T-helper 17 cell (primary cell): ENCODE measurements at regions not wholly inside any gene's neighbourhood (a gene's known extent, or its start where the extent isn't known, plus 50 kb on each side); places are given as distances from the start of the nearest gene placed in this dataset.

Source experiments
- ATAC-seq: fragments of 150-1000 bp; cut with Tn5 transposase; 2 replicates; pipeline ENCODE4 v1.10.0; 2021; ENCODE audit warnings: mild to moderate bottlenecking, moderate library complexity
- DNase-seq, 3 donors: peaks; one replicate each; pipeline versions ENCODE4 v3.0.0 to v3.0.0-alpha.2; 2020 to 2021
- H3K9me3 ChIP-seq: one replicate; pipeline ENCODE4 v1.7.0; 2013; ENCODE audit warnings: low read length, mild to moderate bottlenecking; ENCODE audit not compliant: control insufficient read depth, poor library complexity, severe bottlenecking
- H3K27ac Mint-ChIP-seq: one replicate; pipeline ENCODE4 v1.8.0; 2022; ENCODE audit warnings: mild to moderate bottlenecking, moderate library complexity, mixed read lengths
- H3K27me3 Mint-ChIP-seq: one replicate; pipeline ENCODE4 v1.8.0; 2022; ENCODE audit warnings: mixed read lengths
- H3K36me3 Mint-ChIP-seq: one replicate; pipeline ENCODE4 v1.8.0; 2022; ENCODE audit warnings: low read depth, mixed read lengths
- H3K4me1 Mint-ChIP-seq: one replicate; pipeline ENCODE4 v1.8.0; 2022; ENCODE audit warnings: mild to moderate bottlenecking, mixed read lengths
- H3K4me3 Mint-ChIP-seq: one replicate; pipeline ENCODE4 v1.8.0; 2022; ENCODE audit warnings: mild to moderate bottlenecking, moderate library complexity, mixed read lengths

DNA sequence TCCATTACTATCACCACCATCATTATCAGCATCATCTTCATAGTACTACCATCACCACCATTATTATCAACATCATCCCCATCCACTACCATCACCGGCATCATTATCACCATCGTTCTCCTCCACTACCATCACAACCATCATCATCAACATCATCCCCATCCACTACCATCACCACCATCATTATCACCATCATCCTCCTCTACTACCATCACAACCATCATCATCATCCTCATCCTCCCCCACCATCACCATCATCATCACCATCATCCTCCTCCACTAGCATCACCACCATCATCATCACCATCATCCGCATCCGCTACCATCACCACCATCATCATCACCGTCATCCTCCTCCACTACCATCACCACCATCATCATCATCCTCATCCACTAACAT is 639.8 kb upstream of the RBFOX1 start:
- H3K4me3 Mint-ChIP-seq = no peak overlapping the region
- H3K4me1 Mint-ChIP-seq = no peaks in the 10 kb centered on the region
- no peak for ATAC-seq
- H3K36me3 Mint-ChIP-seq = no peaks in the 10 kb centered on the region
- no peaks in the 10 kb centered on the region for H3K27me3 Mint-ChIP-seq
- H3K9me3 ChIP-seq = no peaks in the 10 kb centered on the region
- no peak overlapping the region for H3K27ac Mint-ChIP-seq
- no peak for DNase-seq

DNA sequence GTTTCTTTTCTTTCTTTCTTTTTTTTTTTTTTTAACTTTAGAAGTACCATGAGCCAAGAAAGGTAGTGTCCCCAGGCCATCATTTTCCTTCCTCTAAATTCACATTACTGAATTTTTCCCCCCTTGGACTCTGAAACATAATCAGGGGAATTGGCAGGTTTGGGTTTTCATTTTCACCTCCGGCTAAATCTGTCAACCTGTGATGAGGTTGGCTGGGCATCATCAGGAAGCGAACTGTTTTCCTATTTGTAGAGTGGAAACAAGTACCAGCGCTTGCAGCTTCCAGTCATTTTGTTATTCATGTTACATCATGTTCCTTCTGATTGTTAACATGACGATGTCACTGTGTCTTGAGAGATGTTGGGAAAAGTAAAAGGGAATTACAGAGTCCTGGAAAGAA is 641.9 kb upstream of the RBFOX1 start:
- Mint-ChIP-seq H3K4me3 (no peak overlapping the region), H3K4me1 (no peaks in the 10 kb centered on the region), H3K27ac (no peak overlapping the region), H3K27me3 (no peaks in the 10 kb centered on the region), H3K36me3 (no peaks in the 10 kb centered on the region)
- ATAC-seq = no peak
- DNase-seq = no peak
- no peaks in the 10 kb centered on the region for H3K9me3 ChIP-seq

- Mint-ChIP-seq H3K4me3 (no peak overlapping the region), H3K27ac (no peak overlapping the region), H3K27me3 (no peaks in the 10 kb centered on the region), H3K4me1 (no peaks in the 10 kb centered on the region), H3K36me3 (no peaks in the 10 kb centered on the region)
- ATAC-seq = no peak
- no peaks in the 10 kb centered on the region for H3K9me3 ChIP-seq
- DNase-seq = no peak
Observed at GRCh38 chr16:6689643-6690042, 643.0 kb upstream of the RBFOX1 start.

DNA sequence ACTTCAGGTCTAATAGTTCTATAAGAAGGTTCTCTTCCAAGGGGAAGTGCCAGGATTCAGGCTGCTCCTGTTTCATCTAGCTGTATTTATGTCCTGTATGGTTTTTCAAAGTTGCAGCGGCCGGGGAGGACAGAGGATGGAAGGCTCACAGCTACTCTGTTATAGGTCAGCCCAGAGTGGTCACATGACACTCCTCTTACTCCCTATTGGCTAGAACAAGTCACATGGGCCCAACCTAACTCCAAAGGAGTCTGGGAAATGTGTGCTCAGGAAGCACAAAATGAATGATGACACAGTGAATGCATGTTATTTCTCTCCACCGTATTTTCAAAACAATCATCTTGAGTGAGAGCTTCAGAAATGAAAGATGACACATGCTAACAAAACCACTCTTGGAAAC is 645.1 kb upstream of the RBFOX1 start:
- no peaks in the 10 kb centered on the region for H3K9me3 ChIP-seq
- no peak overlapping the region for H3K27ac Mint-ChIP-seq
- no peaks in the 10 kb centered on the region for H3K36me3 Mint-ChIP-seq
- H3K4me3 Mint-ChIP-seq = no peak overlapping the region
- ATAC-seq (no peak), DNase-seq (no peak)
- no peaks in the 10 kb centered on the region for H3K4me1 Mint-ChIP-seq
- no peaks in the 10 kb centered on the region for H3K27me3 Mint-ChIP-seq

- H3K4me1 Mint-ChIP-seq = no peaks in the 10 kb centered on the region
- no peak overlapping the region for H3K4me3 Mint-ChIP-seq
- ATAC-seq (no peak), DNase-seq (no peak)
- H3K27ac Mint-ChIP-seq = no peak overlapping the region
- no peaks in the 10 kb centered on the region for H3K9me3 ChIP-seq
- H3K27me3 Mint-ChIP-seq = no peaks in the 10 kb centered on the region
- no peaks in the 10 kb centered on the region for H3K36me3 Mint-ChIP-seq
Observed at GRCh38 chr16:6684076-6684673, 648.5 kb upstream of the RBFOX1 start.

DNA sequence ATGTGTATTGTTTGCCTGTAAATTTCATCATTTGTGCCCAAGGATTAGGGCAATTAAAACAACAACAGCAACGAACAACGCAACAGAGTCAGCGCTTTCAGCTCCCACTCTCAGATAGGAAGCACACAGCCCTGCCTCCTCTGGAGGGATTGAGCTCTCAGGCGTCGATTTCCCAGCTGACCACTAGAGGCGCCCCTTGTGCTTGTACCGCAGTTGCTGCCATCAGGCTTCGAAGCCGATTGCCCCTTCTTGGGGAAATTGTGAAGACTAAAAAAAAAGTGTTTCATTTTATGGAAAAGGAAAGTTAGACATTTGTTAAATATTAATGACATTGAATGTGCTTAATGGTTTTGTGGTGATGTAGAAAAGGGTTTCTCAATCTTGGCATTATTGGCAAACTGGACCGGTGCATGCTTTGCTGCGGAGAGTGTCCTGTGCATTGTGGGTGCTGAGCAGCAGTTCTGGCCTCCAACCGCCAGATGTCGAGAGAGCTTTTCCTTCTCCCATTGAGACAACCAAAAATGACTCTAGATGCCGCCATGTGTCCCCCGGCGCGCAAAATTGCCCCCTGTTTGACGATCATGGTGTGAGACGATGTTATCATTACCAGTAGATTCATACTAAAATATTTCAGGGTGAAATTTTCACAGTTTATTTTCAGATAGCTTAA is 650.4 kb upstream of the RBFOX1 start:
- no peaks in the 10 kb centered on the region for H3K36me3 Mint-ChIP-seq
- H3K4me3 Mint-ChIP-seq = no peak overlapping the region
- H3K27me3 Mint-ChIP-seq = no peaks in the 10 kb centered on the region
- DNase-seq = no peak
- no peaks in the 10 kb centered on the region for H3K4me1 Mint-ChIP-seq
- no peak for ATAC-seq
- no peak overlapping the region for H3K27ac Mint-ChIP-seq
- H3K9me3 ChIP-seq = no peaks in the 10 kb centered on the region

- no peaks in the 10 kb centered on the region for H3K27me3 Mint-ChIP-seq
- ATAC-seq (no peak), DNase-seq (no peak)
- H3K9me3 ChIP-seq = no peaks in the 10 kb centered on the region
- no peaks in the 10 kb centered on the region for H3K4me1 Mint-ChIP-seq
- no peak overlapping the region for H3K27ac Mint-ChIP-seq
- H3K36me3 Mint-ChIP-seq = no peaks in the 10 kb centered on the region
- no peak overlapping the region for H3K4me3 Mint-ChIP-seq
Observed at GRCh38 chr16:6678586-6678985, 654.1 kb upstream of the RBFOX1 start.

GRCh38 chr16:6674071-6674470 is 658.6 kb upstream of the RBFOX1 start:
- Mint-ChIP-seq H3K4me3 (no peak overlapping the region), H3K36me3 (no peaks in the 10 kb centered on the region), H3K27ac (no peak overlapping the region), H3K27me3 (no peaks in the 10 kb centered on the region), H3K4me1 (no peaks in the 10 kb centered on the region)
- no peaks in the 10 kb centered on the region for H3K9me3 ChIP-seq
- DNase-seq (no peak), ATAC-seq (no peak)

DNA sequence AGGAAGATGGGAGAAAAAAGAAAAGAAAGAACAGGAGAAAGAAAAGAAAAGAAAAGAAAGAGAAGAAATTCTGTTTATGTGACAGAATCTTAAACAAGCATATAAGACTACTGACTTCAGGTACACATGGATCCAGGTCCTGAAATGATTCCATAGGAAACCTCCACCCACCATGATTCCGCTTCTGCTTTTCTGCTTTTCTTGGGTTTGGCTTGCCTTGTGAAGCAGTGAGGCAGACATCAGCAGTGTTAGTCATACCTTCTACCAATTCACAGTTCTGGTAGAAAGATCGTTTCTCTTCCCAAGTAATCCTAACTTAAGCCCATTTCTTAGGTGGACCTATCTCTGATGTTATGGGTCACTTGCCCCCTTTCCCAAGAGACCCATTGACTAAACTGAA is 660.1 kb upstream of the RBFOX1 start:
- no peaks in the 10 kb centered on the region for H3K9me3 ChIP-seq
- H3K27ac Mint-ChIP-seq = no peak overlapping the region
- H3K4me1 Mint-ChIP-seq = no peaks in the 10 kb centered on the region
- ATAC-seq (no peak), DNase-seq (no peak)
- H3K4me3 Mint-ChIP-seq = no peak overlapping the region
- H3K36me3 Mint-ChIP-seq = no peaks in the 10 kb centered on the region
- H3K27me3 Mint-ChIP-seq = no peaks in the 10 kb centered on the region

GRCh38 chr16:6667393-6667792 is 665.3 kb upstream of the RBFOX1 start:
- Mint-ChIP-seq H3K4me1 (no peaks in the 10 kb centered on the region), H3K36me3 (no peaks in the 10 kb centered on the region), H3K27ac (no peak overlapping the region), H3K27me3 (no peaks in the 10 kb centered on the region), H3K4me3 (no peak overlapping the region)
- H3K9me3 ChIP-seq = no peaks in the 10 kb centered on the region
- ATAC-seq (no peak), DNase-seq (no peak)

GRCh38 chr16:6665126-6665525 is 667.5 kb upstream of the RBFOX1 start:
- no peaks in the 10 kb centered on the region for H3K9me3 ChIP-seq
- Mint-ChIP-seq H3K4me3 (no peak overlapping the region), H3K36me3 (no peaks in the 10 kb centered on the region), H3K27me3 (no peaks in the 10 kb centered on the region), H3K4me1 (no peaks in the 10 kb centered on the region), H3K27ac (no peak overlapping the region)
- ATAC-seq (no peak), DNase-seq (no peak)

DNA sequence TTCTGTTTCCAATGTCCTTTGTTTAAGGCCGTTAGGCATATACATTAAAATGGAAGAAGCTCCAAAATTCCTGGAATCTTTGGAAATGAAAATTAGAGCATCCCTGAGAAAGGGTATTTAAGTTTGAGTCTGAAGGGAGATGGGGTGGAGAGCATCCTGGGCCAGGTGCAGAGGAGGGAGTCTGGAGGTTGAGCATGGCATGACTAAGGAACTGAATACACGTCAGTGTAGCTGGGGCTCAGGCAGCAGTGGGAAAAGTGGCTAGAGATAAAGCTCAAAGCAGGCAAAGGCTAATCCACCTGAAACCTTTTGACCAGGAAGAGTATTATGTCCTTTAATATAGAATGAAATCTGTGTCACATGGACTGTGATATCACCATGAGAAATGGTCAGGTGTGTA is 669.0 kb upstream of the RBFOX1 start:
- no peak for ATAC-seq
- H3K27me3 Mint-ChIP-seq = no peaks in the 10 kb centered on the region
- no peak overlapping the region for H3K4me3 Mint-ChIP-seq
- H3K9me3 ChIP-seq = no peaks in the 10 kb centered on the region
- no peaks in the 10 kb centered on the region for H3K4me1 Mint-ChIP-seq
- no peak overlapping the region for H3K27ac Mint-ChIP-seq
- no peaks in the 10 kb centered on the region for H3K36me3 Mint-ChIP-seq
- DNase-seq = no peak

GRCh38 chr16:6656760-6657159 is 675.9 kb upstream of the RBFOX1 start:
- H3K27ac Mint-ChIP-seq = no peak overlapping the region
- H3K4me3 Mint-ChIP-seq = no peak overlapping the region
- H3K27me3 Mint-ChIP-seq = no peaks in the 10 kb centered on the region
- no peak for ATAC-seq
- H3K36me3 Mint-ChIP-seq = no peaks in the 10 kb centered on the region
- H3K4me1 Mint-ChIP-seq = no peaks in the 10 kb centered on the region
- H3K9me3 ChIP-seq = no peaks in the 10 kb centered on the region
- DNase-seq = no peak

DNA sequence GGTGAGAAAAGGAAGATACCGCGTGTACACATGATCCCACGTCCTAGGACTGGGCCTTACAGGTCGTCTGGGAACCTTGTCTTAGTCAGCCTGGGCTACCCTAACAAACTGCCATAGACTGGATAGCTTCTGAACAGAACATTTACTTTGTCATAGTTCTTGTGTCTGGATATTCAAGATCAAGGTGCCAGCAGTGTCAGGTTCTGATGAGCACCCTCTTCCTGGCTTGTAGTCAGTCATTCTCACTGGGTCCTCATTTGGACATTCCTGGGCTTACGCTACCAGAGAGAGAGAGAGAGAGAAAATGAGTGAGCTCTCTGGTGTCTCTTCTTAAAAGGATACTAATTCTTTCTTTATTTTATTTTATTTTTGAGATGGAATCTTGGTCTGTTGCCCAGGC is 685.8 kb upstream of the RBFOX1 start:
- Mint-ChIP-seq H3K27ac (no peak overlapping the region), H3K4me3 (no peak overlapping the region), H3K4me1 (peaks cover 4% of the 10 kb centered on the region), H3K36me3 (no peaks in the 10 kb centered on the region), H3K27me3 (peaks cover 5% of the 10 kb centered on the region)
- ATAC-seq (no peak), DNase-seq (no peak)
- no peaks in the 10 kb centered on the region for H3K9me3 ChIP-seq
